ENCODE measurements at regions not wholly inside any gene's neighbourhood (a gene's known extent, or its start where the extent isn't known, plus 50 kb on each side); places are given as distances from the start of the nearest gene placed in this dataset.

DNA sequence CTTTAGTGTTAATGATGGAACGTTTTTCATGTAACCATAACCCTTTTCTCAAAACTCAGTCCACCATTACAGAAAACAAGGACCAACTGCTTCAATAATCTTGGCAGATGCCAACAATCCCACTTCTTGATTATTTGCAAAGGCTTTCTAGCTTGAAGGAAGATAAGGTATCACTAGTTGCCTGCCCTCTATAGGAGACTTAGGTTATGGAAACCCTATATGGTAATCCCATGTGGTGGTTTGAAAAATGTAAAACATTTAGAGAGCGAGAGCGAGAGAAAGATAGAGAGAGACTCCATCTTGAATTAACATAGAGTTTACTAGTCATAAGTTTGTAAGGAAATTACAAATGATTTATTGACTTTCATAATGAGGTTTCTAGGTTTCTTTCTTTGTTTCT, 1627.5 kb upstream of the TENM3 start:
- TF ChIP-seq, protein P1, sequence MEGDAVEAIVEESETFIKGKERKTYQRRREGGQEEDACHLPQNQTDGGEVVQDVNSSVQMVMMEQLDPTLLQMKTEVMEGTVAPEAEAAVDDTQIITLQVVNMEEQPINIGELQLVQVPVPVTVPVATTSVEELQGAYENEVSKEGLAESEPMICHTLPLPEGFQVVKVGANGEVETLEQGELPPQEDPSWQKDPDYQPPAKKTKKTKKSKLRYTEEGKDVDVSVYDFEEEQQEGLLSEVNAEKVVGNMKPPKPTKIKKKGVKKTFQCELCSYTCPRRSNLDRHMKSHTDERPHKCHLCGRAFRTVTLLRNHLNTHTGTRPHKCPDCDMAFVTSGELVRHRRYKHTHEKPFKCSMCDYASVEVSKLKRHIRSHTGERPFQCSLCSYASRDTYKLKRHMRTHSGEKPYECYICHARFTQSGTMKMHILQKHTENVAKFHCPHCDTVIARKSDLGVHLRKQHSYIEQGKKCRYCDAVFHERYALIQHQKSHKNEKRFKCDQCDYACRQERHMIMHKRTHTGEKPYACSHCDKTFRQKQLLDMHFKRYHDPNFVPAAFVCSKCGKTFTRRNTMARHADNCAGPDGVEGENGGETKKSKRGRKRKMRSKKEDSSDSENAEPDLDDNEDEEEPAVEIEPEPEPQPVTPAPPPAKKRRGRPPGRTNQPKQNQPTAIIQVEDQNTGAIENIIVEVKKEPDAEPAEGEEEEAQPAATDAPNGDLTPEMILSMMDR (IDR thresholded peaks at IDR 0.05): no peak
- TF ChIP-seq POLR2A (IDR thresholded peaks at IDR 0.05): no peak

Data from heart left ventricle (tissue), 13 donors.